ENCODE measurements at regions not wholly inside any gene's neighbourhood (a gene's known extent, or its start where the extent isn't known, plus 50 kb on each side); places are given as distances from the start of the nearest gene placed in this dataset.

GRCh38 chr1:17877316-17877715 is 122.2 kb downstream of the ACTL8 start:
- no peak overlapping the region for H3K9ac ChIP-seq (ENCODE audit: insufficient read length)
- H3K36me3 ChIP-seq (ENCODE audit: insufficient read depth, low read length), result no peaks in the 10 kb centered on the region
- H3K27ac ChIP-seq, result no peak overlapping the region
- TF ChIP-seq POLR2AphosphoS5 (IDR thresholded peaks at IDR 0.05; ENCODE audit: borderline replicate concordance, low read depth, low read length), result no peak
- TF ChIP-seq EZH2 (IDR thresholded peaks at IDR 0.05), result no peak
- no peak for TF ChIP-seq FOXP2 (optimal IDR thresholded peaks at IDR 0.05; ENCODE audit: control extremely low read depth, extremely low read length, insufficient read depth)
- H3K4me3 ChIP-seq, result no peak overlapping the region
- H3K9me3 ChIP-seq (ENCODE audit: low read depth, low read length), result no peaks in the 10 kb centered on the region
- DNase-seq (ENCODE audit: low read depth, low spot score), result no peak

DNA sequence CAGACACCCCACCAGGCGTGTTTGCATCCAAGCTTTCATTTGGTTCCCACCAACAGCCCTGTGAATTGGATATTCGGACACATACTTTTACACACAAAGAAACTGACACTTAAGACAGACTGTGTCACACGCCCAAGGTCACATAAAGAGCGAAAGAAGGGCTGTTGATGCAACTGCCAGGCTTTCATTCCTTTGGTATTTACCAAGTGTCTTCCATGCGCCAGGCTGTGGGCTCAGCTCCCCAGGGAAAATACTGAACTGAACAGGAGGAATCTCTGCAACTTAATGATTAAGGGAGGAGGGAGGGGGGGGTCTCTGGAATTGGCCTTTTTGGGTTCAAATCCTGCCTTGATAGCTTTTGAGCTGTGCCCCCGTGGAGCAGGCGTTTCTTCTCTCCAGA is 122.8 kb downstream of the ACTL8 start:
- Histone ChIP-seq H3K27ac (no peak overlapping the region), H3K9ac (ENCODE audit: insufficient read length) (no peak overlapping the region), H3K36me3 (ENCODE audit: insufficient read depth, low read length) (no peaks in the 10 kb centered on the region), H3K9me3 (ENCODE audit: low read depth, low read length) (no peaks in the 10 kb centered on the region), H3K4me3 (no peak overlapping the region)
- TF ChIP-seq POLR2AphosphoS5 (IDR thresholded peaks at IDR 0.05; ENCODE audit: borderline replicate concordance, low read depth, low read length) (no peak), EZH2 (IDR thresholded peaks at IDR 0.05) (no peak)
- DNase-seq (ENCODE audit: low read depth, low spot score), result no peak

DNA sequence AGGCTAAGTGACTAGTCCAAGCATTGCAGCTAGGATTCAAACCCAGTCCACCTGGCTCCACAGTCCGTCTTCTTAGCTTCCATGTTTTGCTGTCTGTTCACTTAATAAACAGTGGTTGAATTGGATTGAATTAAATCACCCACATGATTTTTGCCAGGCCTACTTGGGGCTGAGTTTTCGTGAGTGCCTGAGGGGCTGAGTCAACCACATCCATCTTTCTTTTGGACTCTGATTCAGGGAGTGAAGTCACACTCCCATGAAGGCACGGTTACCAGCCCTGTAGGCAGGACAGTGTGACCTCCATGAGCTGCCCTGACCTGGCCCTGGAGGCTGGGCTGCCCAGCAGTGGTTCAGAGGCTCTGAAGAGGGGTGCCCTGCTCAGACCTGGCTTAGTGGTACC is 123.7 kb downstream of the ACTL8 start:
- Histone ChIP-seq H3K9me3 (ENCODE audit: low read depth, low read length) (no peaks in the 10 kb centered on the region), H3K4me3 (no peak overlapping the region), H3K36me3 (ENCODE audit: insufficient read depth, low read length) (no peaks in the 10 kb centered on the region), H3K9ac (ENCODE audit: insufficient read length) (no peak overlapping the region), H3K27ac (no peak overlapping the region)
- no peak for DNase-seq (ENCODE audit: low read depth, low spot score)
- TF ChIP-seq FOXP2 (optimal IDR thresholded peaks at IDR 0.05; ENCODE audit: control extremely low read depth, extremely low read length, insufficient read depth), result no peak
- no peak for TF ChIP-seq EZH2 (IDR thresholded peaks at IDR 0.05)
- TF ChIP-seq POLR2AphosphoS5 (IDR thresholded peaks at IDR 0.05; ENCODE audit: borderline replicate concordance, low read depth, low read length), result no peak

- Histone ChIP-seq H3K4me3 (no peak overlapping the region), H3K9me3 (ENCODE audit: low read depth, low read length) (no peaks in the 10 kb centered on the region), H3K9ac (ENCODE audit: insufficient read length) (no peak overlapping the region), H3K27ac (no peak overlapping the region), H3K36me3 (ENCODE audit: insufficient read depth, low read length) (no peaks in the 10 kb centered on the region)
- TF ChIP-seq EZH2 (IDR thresholded peaks at IDR 0.05), result no peak
- DNase-seq (ENCODE audit: low read depth, low spot score), result no peak
These were observed 125.3 kb downstream of the ACTL8 start for GRCh38 chr1:17880449-17880848.

DNA sequence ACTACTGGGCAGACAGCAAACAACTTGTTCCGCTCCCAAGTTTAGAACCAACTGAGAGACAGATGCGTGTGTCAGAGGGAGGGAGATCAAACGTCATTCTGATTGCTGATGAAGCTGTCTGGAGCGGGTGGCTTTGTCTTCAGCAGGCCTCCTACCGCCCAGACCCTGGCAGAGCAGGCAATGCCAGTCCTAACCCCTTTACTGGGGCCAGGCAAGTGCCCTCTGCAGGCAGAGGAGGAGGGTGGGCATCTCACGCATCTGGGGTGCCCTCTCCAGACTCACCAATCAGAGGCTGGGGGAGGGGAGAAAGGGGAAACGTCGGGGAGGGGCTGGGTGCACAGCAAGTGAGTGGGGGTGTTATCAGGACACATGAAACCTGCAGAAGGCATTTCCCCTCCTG is 126.6 kb downstream of the ACTL8 start:
- TF ChIP-seq FOXP2 (optimal IDR thresholded peaks at IDR 0.05; ENCODE audit: control extremely low read depth, extremely low read length, insufficient read depth) (no peak), POLR2AphosphoS5 (IDR thresholded peaks at IDR 0.05; ENCODE audit: borderline replicate concordance, low read depth, low read length) (no peak), EZH2 (IDR thresholded peaks at IDR 0.05) (no peak)
- H3K27ac ChIP-seq, result no peak overlapping the region

GRCh38 chr1:17883136-17883535 is 128.0 kb downstream of the ACTL8 start:
- no peak overlapping the region for H3K4me3 ChIP-seq
- TF ChIP-seq EZH2 (IDR thresholded peaks at IDR 0.05) (no peak), POLR2AphosphoS5 (IDR thresholded peaks at IDR 0.05; ENCODE audit: borderline replicate concordance, low read depth, low read length) (no peak), FOXP2 (optimal IDR thresholded peaks at IDR 0.05; ENCODE audit: control extremely low read depth, extremely low read length, insufficient read depth) (no peak)
- no peak overlapping the region for H3K9ac ChIP-seq (ENCODE audit: insufficient read length)
- no peak for DNase-seq (ENCODE audit: low read depth, low spot score)
- no peaks in the 10 kb centered on the region for H3K9me3 ChIP-seq (ENCODE audit: low read depth, low read length)
- no peak overlapping the region for H3K27ac ChIP-seq
- no peaks in the 10 kb centered on the region for H3K36me3 ChIP-seq (ENCODE audit: insufficient read depth, low read length)

More for the DNA sequence above, 126.6 kb downstream of the ACTL8 start:
- Histone ChIP-seq H3K9ac (ENCODE audit: insufficient read length) (no peak overlapping the region), H3K4me3 (no peak overlapping the region), H3K9me3 (ENCODE audit: low read depth, low read length) (no peaks in the 10 kb centered on the region), H3K36me3 (ENCODE audit: insufficient read depth, low read length) (no peaks in the 10 kb centered on the region)
- DNase-seq (ENCODE audit: low read depth, low spot score), result no peak

GRCh38 chr1:17883662-17884395 is 128.7 kb downstream of the ACTL8 start:
- Histone ChIP-seq H3K36me3 (ENCODE audit: insufficient read depth, low read length) (no peaks in the 10 kb centered on the region), H3K9me3 (ENCODE audit: low read depth, low read length) (no peaks in the 10 kb centered on the region), H3K4me3 (no peak overlapping the region), H3K27ac (no peak overlapping the region), H3K9ac (ENCODE audit: insufficient read length) (no peak overlapping the region)
- DNase-seq (ENCODE audit: low read depth, low spot score), result no peak
- TF ChIP-seq POLR2AphosphoS5 (IDR thresholded peaks at IDR 0.05; ENCODE audit: borderline replicate concordance, low read depth, low read length) (no peak), EZH2 (IDR thresholded peaks at IDR 0.05) (no peak)

DNA sequence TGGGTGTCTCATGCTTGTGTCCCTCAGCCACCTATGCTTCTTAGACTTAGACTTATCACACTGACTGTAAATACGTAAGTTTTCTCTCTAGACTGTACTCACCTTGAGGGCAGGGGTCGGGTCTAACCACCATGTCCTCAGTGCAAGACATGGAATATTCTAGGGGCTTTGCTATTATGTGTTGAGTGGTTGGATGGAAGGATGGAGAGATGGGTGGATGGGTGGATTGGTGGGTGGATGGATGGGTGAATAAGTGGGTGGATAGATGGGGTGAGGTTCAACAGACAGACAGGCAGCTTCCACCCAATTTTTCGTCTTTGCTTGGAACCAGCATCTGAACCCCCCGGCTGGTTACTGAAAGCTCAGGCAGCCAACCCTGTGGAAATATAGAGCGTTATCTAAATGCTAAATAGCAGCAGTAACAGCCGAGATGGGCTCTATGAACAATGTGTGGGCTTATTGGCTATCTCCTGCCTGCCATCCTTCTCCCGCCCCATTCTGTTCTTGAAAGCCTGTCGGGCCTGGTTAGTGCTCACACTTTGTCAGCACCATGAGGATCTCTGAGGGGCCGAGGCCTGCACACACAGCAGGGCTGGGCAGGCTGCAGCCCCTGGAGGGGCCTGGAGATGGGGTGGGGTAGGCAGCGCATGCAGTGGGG is 130.7 kb downstream of the ACTL8 start:
- no peaks in the 10 kb centered on the region for H3K36me3 ChIP-seq (ENCODE audit: insufficient read depth, low read length)
- DNase-seq (ENCODE audit: low read depth, low spot score), result no peak
- no peaks in the 10 kb centered on the region for H3K9me3 ChIP-seq (ENCODE audit: low read depth, low read length)
- H3K27ac ChIP-seq, result no peak overlapping the region
- no peak overlapping the region for H3K9ac ChIP-seq (ENCODE audit: insufficient read length)
- TF ChIP-seq FOXP2 (optimal IDR thresholded peaks at IDR 0.05; ENCODE audit: control extremely low read depth, extremely low read length, insufficient read depth) (no peak), POLR2AphosphoS5 (IDR thresholded peaks at IDR 0.05; ENCODE audit: borderline replicate concordance, low read depth, low read length) (no peak), EZH2 (IDR thresholded peaks at IDR 0.05) (no peak)
- H3K4me3 ChIP-seq, result no peak overlapping the region

- no peaks in the 10 kb centered on the region for H3K36me3 ChIP-seq (ENCODE audit: insufficient read depth, low read length)
These were observed 131.3 kb downstream of the ACTL8 start for GRCh38 chr1:17886386-17886785.

More at GRCh38 chr1:17886386-17886785, 131.3 kb downstream of the ACTL8 start:
- Histone ChIP-seq H3K9me3 (ENCODE audit: low read depth, low read length) (no peaks in the 10 kb centered on the region), H3K9ac (ENCODE audit: insufficient read length) (no peak overlapping the region), H3K4me3 (no peak overlapping the region), H3K27ac (no peak overlapping the region)
- DNase-seq (ENCODE audit: low read depth, low spot score), result no peak
- TF ChIP-seq EZH2 (IDR thresholded peaks at IDR 0.05) (no peak), POLR2AphosphoS5 (IDR thresholded peaks at IDR 0.05; ENCODE audit: borderline replicate concordance, low read depth, low read length) (no peak), FOXP2 (optimal IDR thresholded peaks at IDR 0.05; ENCODE audit: control extremely low read depth, extremely low read length, insufficient read depth) (no peak)
